ACC112 (cell line): ENCODE measurements at regions not wholly inside any gene's neighbourhood (a gene's known extent, or its start where the extent isn't known, plus 50 kb on each side); places are given as distances from the start of the nearest gene placed in this dataset.

Source experiments
- H2AFZ ChIP-seq: fragments of 200-600 bp; sonication (generic); one replicate; pipeline ENCODE4 v1.6.0; 2017; ENCODE audit warnings: antibody characterized with exemption, low read length; ENCODE audit not compliant: unreplicated experiment
- H3K27ac ChIP-seq: fragments of 200-600 bp; sonication (generic); 2 replicates; pipeline ENCODE4 v1.5.1; 2014; ENCODE audit warnings: low read depth, mild to moderate bottlenecking, antibody characterized with exemption, low read length, moderate library complexity
- H3K27me3 ChIP-seq: fragments of 200-600 bp; sonication (generic); 2 replicates; pipeline ENCODE4 v1.6.1; 2014; ENCODE audit warnings: mild to moderate bottlenecking, antibody characterized with exemption, low read length, moderate library complexity, mixed read lengths; ENCODE audit not compliant: insufficient read depth
- H3K36me3 ChIP-seq: fragments of 200-600 bp; sonication (generic); 2 replicates; pipeline ENCODE4 v1.6.1; 2016; ENCODE audit warnings: mild to moderate bottlenecking, antibody characterized with exemption, low read length, moderate library complexity, mixed read lengths; ENCODE audit not compliant: insufficient read depth
- H3K4me1 ChIP-seq: fragments of 200-600 bp; sonication (generic); one replicate; pipeline ENCODE4 v1.6.1; 2016; ENCODE audit warnings: low read length, mixed read lengths; ENCODE audit not compliant: insufficient read depth, unreplicated experiment, control insufficient read depth
- H3K4me3 ChIP-seq: fragments of 200-600 bp; sonication (generic); 2 replicates; pipeline ENCODE4 v1.5.1; 2014; ENCODE audit warnings: mild to moderate bottlenecking, low read depth, low read length
- H3K79me2 ChIP-seq: fragments of 200-600 bp; sonication (generic); one replicate; pipeline ENCODE4 v1.6.0; 2016; ENCODE audit warnings: low read length; ENCODE audit not compliant: control insufficient read depth, unreplicated experiment, insufficient read depth

DNA sequence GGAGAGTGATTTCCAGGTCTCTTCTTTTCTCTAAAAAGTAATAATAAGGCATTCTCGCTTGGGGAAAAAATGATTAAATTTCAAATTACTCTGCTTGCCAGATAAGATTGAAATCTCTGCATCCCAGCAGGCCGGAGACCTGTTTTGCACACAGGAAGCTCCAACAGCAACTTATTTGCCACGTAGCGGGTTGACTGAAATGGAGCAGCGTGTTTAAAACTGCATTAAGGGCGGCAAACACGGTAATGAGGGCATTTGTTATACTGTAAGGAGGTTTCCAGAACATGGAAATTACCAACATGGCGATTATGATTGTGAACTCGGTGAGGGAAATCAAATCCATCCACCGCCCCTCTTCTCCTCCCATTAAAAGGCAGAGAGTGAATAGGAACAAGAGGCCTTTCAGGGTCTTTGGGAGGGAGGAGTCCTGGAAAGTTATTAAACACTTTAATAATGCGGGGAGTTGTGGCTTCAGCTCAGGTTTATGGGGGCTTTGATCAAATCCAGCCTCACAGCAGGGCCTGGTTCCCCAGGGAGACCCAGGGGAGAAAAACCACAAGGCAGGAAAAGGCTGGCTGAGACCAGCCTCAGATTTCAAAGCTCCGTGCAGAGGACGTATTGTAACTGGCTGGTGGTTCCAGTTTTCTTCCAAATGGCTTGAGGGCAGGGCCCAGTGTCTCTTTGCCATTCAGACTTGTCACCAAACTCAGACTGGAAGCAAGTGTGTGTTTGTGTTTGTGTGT lies 242.3 kb downstream of the TLE3 start:
- Histone ChIP-seq H3K27ac (peak overlapping the region; percentile 98), H3K27me3 (no peaks in the 10 kb centered on the region), H2AFZ (no peak overlapping the region), H3K79me2 (no peaks in the 10 kb centered on the region), H3K36me3 (no peaks in the 10 kb centered on the region), H3K4me1 (peaks cover 41% of the 10 kb centered on the region), H3K4me3 (peak overlapping the region; percentile 12; the same call in 1 of the 2 replicates)

DNA sequence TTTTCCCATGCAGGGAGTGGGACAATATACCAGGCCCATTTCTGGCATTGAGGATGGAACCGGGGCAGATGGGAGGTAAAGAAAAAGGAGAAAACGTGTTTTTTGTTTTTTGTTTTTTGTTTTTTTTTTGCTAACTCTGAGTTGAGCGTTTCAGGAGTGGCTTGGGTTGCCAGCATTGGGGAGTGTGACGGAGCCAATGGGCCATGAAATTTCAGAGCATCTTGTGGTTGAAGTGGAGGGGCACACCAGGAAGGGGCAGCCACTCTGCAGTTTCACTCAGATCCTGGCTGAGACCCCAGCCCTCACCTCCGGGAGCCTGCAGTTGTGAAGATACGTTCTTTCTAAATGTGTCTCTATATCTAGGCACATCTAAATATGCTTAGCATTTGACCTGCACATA lies 240.5 kb downstream of the TLE3 start:
- Histone ChIP-seq H3K36me3 (no peaks in the 10 kb centered on the region), H2AFZ (no peak overlapping the region), H3K79me2 (no peaks in the 10 kb centered on the region), H3K4me3 (no peak overlapping the region), H3K4me1 (peaks cover 44% of the 10 kb centered on the region), H3K27ac (no peak overlapping the region), H3K27me3 (no peaks in the 10 kb centered on the region)

DNA sequence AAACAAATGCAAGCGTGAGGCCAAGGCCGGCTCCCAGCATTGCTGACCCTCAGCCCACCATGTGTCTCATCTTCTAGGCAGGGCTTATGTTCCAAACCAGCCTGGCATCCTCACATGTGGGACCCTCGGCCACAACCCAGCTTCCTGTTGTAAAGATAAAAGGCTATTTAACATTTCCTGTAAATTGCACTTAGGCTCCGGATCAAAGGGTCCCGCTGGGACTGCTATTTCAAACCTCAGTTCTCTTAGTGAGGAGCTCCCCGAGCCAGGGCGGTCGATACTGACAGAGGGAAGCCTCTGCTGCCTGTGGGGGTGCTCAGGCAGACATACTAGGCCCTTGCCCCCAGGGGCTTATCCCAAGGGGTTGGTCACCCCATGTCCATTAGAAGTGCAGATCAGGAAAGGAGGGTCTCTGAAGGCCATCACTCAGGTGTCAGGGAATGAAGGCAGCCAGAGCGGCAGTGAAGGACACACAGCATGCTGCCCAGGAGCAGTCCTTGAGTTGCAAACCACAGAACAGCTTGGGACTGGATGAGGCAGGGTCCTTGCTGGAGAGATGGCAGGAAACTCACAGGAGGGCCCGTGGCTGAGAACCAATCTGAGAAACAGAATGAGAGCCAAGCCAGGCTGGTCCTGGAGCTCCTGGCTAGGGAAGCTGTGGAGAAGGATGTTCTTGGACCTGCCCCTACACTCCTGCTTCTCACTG lies 239.9 kb downstream of the TLE3 start:
- Histone ChIP-seq H2AFZ (no peak overlapping the region), H3K27me3 (no peaks in the 10 kb centered on the region), H3K36me3 (no peaks in the 10 kb centered on the region)

DNA sequence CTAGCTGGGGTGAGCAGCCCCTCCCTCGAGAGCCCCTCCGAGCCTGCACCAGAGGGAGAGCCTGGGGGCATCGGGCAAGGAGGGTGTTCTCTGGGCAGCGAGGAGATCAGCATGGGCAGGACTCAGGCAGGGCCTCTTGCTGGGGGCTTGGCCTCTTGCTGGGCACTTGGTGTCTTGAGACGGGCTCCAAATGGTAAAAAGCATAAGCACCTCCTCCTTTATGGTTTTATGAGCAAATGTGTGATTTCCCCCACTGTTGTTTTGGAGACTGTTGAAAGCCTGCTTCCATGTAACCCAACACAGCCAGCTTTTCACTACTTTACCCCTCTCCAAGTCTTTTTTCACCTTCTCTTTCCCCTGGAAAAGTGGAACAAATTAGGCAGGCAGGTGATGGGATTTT lies 239.3 kb downstream of the TLE3 start:
- Histone ChIP-seq H3K79me2 (no peaks in the 10 kb centered on the region), H3K4me3 (no peak overlapping the region), H3K27me3 (no peaks in the 10 kb centered on the region), H3K4me1 (peaks cover 33% of the 10 kb centered on the region), H3K27ac (no peak overlapping the region), H2AFZ (no peak overlapping the region), H3K36me3 (no peaks in the 10 kb centered on the region)

More for the DNA sequence above, 239.9 kb downstream of the TLE3 start:
- no peak overlapping the region for H3K4me3 ChIP-seq
- H3K79me2 ChIP-seq, result no peaks in the 10 kb centered on the region
- H3K27ac ChIP-seq, result no peak overlapping the region
- H3K4me1 ChIP-seq, result peaks cover 39% of the 10 kb centered on the region

DNA sequence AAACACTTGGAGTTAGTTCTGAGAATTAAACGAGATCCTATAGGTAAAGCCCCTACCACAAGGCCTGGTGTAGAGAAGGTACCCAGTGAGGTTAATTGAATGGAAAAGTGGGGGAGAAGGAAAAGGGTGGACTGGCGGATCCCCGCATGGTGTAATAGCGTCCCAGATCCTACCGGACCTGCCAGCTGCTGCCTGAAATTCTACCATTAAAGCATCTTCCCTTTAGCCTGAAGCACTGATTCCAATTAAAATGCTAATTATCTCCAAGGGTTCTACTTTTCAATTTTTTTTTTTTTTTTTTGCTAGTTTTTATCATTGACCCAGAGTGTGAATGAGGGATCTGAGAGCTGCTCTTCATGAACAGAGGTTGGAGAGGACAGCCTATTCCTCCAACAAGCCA lies 237.9 kb downstream of the TLE3 start:
- H3K36me3 ChIP-seq, result no peaks in the 10 kb centered on the region
- no peaks in the 10 kb centered on the region for H3K79me2 ChIP-seq
- no peak overlapping the region for H3K27ac ChIP-seq
- H3K27me3 ChIP-seq, result no peaks in the 10 kb centered on the region
- peaks cover 19% of the 10 kb centered on the region for H3K4me1 ChIP-seq
- H3K4me3 ChIP-seq, result no peak overlapping the region
- H2AFZ ChIP-seq, result no peak overlapping the region

DNA sequence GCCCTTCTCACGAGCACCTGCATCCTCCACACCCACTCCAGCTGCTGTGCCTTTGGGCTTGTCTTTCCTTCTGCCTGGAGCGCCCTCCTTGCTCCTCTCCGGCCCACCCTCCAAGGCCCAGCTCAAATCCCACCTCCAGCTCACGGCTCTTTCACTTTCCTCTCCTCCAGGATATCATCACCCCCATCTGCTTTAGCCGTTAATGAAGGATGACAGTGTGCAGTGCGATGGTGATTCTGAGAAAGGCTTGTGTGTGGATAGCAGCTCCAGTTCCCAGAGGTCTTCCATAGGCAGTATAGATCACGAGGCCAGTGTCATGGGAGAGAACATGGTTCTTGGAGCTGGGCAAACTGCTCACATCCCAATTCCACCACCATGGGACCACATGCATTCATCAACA lies 237.4 kb downstream of the TLE3 start:
- Histone ChIP-seq H3K4me1 (peaks cover 14% of the 10 kb centered on the region), H3K4me3 (no peak overlapping the region), H3K27ac (no peak overlapping the region), H2AFZ (no peak overlapping the region), H3K27me3 (no peaks in the 10 kb centered on the region), H3K36me3 (no peaks in the 10 kb centered on the region), H3K79me2 (no peaks in the 10 kb centered on the region)

DNA sequence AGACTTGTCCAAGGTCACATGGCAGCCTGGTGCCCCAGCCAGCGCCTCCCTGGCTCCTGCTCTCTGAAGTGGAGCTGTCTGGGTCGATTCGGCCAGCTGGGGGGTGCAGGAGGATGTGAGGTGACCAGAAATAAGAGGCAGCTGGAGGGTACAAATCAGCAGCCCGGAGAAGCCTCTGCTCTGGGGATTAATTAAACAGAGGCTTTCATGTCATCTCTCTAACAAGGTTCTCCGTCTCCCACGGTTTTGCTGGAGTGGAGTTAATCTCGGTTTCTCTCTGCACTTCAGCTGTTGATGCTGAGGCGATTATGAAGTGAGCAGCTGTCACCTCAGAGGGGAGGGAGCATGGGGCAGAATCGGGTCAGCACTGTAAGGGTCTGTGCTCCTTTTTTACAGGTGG lies 236.8 kb downstream of the TLE3 start:
- Histone ChIP-seq H3K4me3 (no peak overlapping the region), H3K27ac (no peak overlapping the region), H3K79me2 (no peaks in the 10 kb centered on the region), H2AFZ (no peak overlapping the region), H3K4me1 (peaks cover 8% of the 10 kb centered on the region), H3K27me3 (no peaks in the 10 kb centered on the region), H3K36me3 (no peaks in the 10 kb centered on the region)

DNA sequence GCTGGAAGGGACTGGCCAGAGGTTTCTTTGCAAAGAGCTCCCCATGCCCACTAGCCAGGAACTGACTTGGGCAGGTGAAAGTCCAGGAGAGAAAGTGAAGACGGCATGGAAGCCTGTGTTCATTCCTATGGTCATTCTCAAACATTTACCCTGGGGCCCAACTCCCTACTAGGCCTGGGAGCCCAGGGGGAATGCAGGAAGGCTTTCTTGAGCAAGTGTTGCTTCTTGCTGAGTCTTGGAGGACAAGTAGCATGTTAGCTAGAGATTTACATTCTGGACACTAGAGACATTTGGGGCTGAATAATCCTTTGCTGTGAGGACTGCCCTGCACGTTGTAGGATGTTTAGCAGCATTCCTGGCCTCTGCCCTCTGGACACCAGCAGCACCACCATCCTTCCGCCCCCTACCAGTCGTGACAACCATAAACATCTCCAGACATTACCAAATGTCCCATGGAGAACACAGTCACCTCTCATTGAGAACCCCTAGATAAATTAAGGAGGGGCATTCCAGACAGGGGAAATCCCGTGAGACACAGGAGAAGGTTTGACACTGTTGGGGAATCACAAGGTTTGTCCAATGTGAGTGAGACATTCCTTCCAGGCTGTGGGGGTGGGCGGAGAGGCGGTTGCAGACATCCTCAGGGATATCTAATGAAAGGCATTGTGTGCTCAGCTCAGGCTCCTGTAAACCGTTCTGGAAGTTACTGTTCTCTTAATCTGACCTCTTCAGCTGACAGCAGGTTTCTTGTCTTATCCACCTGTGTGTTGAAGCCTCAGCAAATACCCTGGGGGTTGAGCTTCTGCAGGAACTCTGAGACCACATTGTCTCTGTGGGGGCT lies 236.2 kb downstream of the TLE3 start:
- Histone ChIP-seq H3K36me3 (no peaks in the 10 kb centered on the region), H3K4me1 (peaks cover 8% of the 10 kb centered on the region), H2AFZ (no peak overlapping the region), H3K27me3 (no peaks in the 10 kb centered on the region), H3K27ac (no peak overlapping the region), H3K4me3 (no peak overlapping the region), H3K79me2 (no peaks in the 10 kb centered on the region)

DNA sequence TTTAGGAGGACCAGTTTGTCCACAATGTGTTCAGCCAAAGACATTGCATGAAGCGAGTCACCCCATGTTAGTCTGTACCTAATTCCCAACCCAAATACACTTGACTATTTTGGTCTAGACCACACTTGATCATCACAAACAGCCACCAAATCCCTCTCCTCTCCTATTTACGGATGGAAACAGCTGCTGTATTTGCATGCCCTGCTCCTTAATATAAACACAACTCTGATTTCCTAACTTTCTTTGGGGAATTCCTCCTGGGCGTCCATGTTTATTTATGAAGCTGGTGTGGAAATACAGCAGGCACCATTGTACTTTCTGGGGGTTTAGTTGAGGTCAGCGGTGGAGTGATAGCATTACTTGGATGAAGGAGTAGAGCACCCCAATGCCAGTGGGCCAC lies 235.2 kb downstream of the TLE3 start:
- H3K4me1 ChIP-seq, result peaks cover 8% of the 10 kb centered on the region
- no peaks in the 10 kb centered on the region for H3K79me2 ChIP-seq
- no peak overlapping the region for H3K4me3 ChIP-seq
- no peaks in the 10 kb centered on the region for H3K27me3 ChIP-seq
- H2AFZ ChIP-seq, result no peak overlapping the region
- no peak overlapping the region for H3K27ac ChIP-seq
- H3K36me3 ChIP-seq, result no peaks in the 10 kb centered on the region

DNA sequence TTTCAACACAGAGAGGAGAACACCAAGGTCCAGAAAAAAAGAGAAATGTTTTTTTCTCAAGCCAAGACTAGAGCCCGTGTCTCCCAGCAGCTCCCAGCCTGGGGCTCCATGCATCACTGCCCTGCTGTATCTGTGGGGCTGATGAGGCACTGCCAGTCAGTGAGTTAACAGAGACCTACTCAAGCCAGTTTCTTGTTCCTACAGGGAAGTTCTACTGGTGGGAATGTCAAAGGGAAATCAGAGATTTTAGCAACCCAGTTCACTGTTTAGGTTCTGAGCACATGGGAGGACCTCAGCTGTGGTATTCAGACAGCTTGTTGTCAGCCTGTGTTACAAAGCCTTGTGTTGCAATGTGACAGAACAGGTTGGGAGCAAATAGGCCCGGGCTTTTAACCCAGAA lies 234.3 kb downstream of the TLE3 start:
- Histone ChIP-seq H3K27ac (no peak overlapping the region), H2AFZ (no peak overlapping the region), H3K4me1 (peaks cover 8% of the 10 kb centered on the region), H3K27me3 (peaks cover 4% of the 10 kb centered on the region; the same call in 1 of the 2 replicates), H3K4me3 (no peak overlapping the region), H3K36me3 (no peaks in the 10 kb centered on the region), H3K79me2 (no peaks in the 10 kb centered on the region)
